ENCODE measurements at regions not wholly inside any gene's neighbourhood (a gene's known extent, or its start where the extent isn't known, plus 50 kb on each side); places are given as distances from the start of the nearest gene placed in this dataset.

DNA sequence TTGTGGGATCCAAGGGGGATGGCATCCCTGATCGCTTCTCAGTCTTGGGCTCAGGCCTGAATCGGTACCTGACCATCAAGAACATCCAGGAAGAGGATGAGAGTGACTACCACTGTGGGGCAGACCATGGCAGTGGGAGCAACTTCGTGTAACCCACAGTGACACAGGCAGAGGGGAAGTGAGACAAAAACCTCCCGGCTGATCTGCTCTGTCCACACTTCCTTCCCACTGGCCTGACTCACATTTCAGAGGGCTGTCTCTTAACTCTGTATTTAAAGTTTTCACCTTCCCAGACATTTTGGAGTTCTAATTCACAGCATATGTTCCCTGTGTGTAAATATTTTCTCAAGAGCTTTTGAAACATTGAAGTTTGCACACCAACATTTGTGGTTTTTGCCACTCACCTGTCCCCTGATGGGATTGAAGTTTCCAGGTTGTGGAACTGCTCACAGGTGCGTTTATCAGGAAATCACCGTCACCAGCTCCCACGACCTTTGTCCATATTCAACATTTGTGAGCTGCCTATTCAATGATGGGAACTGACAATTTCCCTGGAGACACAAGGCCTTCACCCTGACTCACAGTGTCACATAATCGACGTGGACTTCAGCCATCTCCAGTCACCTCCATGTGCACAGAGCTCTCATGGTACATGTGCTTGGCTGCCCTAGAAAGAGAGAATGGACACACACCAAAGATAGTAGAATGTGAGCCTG, 99.2 kb downstream of the VPREB1 start:
- TF ChIP-seq, protein P1, sequence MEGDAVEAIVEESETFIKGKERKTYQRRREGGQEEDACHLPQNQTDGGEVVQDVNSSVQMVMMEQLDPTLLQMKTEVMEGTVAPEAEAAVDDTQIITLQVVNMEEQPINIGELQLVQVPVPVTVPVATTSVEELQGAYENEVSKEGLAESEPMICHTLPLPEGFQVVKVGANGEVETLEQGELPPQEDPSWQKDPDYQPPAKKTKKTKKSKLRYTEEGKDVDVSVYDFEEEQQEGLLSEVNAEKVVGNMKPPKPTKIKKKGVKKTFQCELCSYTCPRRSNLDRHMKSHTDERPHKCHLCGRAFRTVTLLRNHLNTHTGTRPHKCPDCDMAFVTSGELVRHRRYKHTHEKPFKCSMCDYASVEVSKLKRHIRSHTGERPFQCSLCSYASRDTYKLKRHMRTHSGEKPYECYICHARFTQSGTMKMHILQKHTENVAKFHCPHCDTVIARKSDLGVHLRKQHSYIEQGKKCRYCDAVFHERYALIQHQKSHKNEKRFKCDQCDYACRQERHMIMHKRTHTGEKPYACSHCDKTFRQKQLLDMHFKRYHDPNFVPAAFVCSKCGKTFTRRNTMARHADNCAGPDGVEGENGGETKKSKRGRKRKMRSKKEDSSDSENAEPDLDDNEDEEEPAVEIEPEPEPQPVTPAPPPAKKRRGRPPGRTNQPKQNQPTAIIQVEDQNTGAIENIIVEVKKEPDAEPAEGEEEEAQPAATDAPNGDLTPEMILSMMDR (IDR thresholded peaks at IDR 0.05 in 4 of 5, conservative IDR thresholded peaks at IDR 0.05 in 1 of 5), result no peak
- TF ChIP-seq POLR2A (IDR thresholded peaks at IDR 0.05), result no peak

All from gastrocnemius medialis (tissue), 4 donors.